ENCODE measurements at regions not wholly inside any gene's neighbourhood (a gene's known extent, or its start where the extent isn't known, plus 50 kb on each side); places are given as distances from the start of the nearest gene placed in this dataset.

GRCh38 chrY:12343211-12343610 is 357.8 kb upstream of the USP9Y start:
- TF ChIP-seq MAX (CRISPR knock-in tag; IDR thresholded peaks at IDR 0.05) (no peak), CTCF (IDR thresholded peaks at IDR 0.05) (no peak), ZNF232 (CRISPR knock-in tag; IDR thresholded peaks at IDR 0.05) (no peak), CREB1 (CRISPR knock-in tag; IDR thresholded peaks at IDR 0.05) (no peak), ZNF138 (CRISPR knock-in tag; conservative IDR thresholded peaks at IDR 0.05) (no peak)
